Common myeloid progenitor, CD34-positive (primary cell): ENCODE measurements at regions not wholly inside any gene's neighbourhood (a gene's known extent, or its start where the extent isn't known, plus 50 kb on each side); places are given as distances from the start of the nearest gene placed in this dataset.

Source experiments
- CTCF ChIA-PET: fragments of 350-600 bp; sonication (Branson Sonifier 250); formaldehyde crosslinking; loops from one replicate; lab custom pipeline; 2021; ENCODE audit warnings: antibody characterized with exemption; lab: Charles Lee
- POLR2A ChIA-PET: fragments of 350-600 bp; sonication (Branson Sonifier 250); formaldehyde crosslinking; loops from one replicate; lab custom pipeline; 2021; ENCODE audit warnings: antibody characterized with exemption; lab: Charles Lee
- DNase-seq, 3 donors: peaks; one replicate each; pipeline versions ENCODE4 v3.0.0 to v3.0.0-alpha.2; 2013
- H3K27ac ChIP-seq, 2 experiments: 1 replicate in 1 of 2; 2 replicates in 1 of 2; pipeline ENCODE4 v1.7.0; 2013; ENCODE audit warnings: inconsistent platforms in 2 of 2, low read length in 2 of 2, mild to moderate bottlenecking in 2 of 2, low read depth in 1 of 2, moderate library complexity in 1 of 2; ENCODE audit not compliant: severe bottlenecking in 2 of 2, insufficient read depth in 1 of 2, poor library complexity in 1 of 2
- H3K27me3 ChIP-seq, 5 experiments: replicated peaks in 2 of 5; 1 replicate in 3 of 5; 2 replicates in 2 of 5; pipeline versions ENCODE4 v1.6.1 to v1.7.0; 2013; ENCODE audit warnings: low read length in 4 of 5, mild to moderate bottlenecking in 2 of 5, moderate library complexity in 2 of 5, inconsistent platforms in 1 of 5; ENCODE audit not compliant: insufficient read depth in 5 of 5, control insufficient read depth in 4 of 5
- H3K36me3 ChIP-seq, 4 experiments: 1 replicate in 2 of 4; 2 replicates in 2 of 4; pipeline versions ENCODE4 v1.6.1 to v1.7.0; 2013; ENCODE audit warnings: low read length in 3 of 4, control low read depth in 1 of 4, mild to moderate bottlenecking in 1 of 4; ENCODE audit not compliant: control insufficient read depth in 4 of 4, insufficient read depth in 4 of 4
- H3K4me1 ChIP-seq, 4 experiments: 1 replicate in 3 of 4; 2 replicates in 1 of 4; pipeline versions ENCODE4 v1.6.1 to v1.7.1; 2013; ENCODE audit warnings: low read length in 3 of 4, mild to moderate bottlenecking in 3 of 4, control low read depth in 1 of 4, inconsistent platforms in 1 of 4, moderate library complexity in 1 of 4; ENCODE audit not compliant: control insufficient read depth in 4 of 4, insufficient read depth in 4 of 4; ENCODE audit errors: control extremely low read depth in 1 of 4
- H3K4me3 ChIP-seq, 7 experiments: 1 replicate in 4 of 7; 2 replicates in 3 of 7; pipeline versions ENCODE4 v1.5.1 to v1.7.0; 2013; ENCODE audit warnings: mild to moderate bottlenecking in 7 of 7, low read length in 6 of 7, moderate library complexity in 6 of 7, inconsistent platforms in 2 of 7, low read depth in 2 of 7, control low read depth in 1 of 7; ENCODE audit not compliant: insufficient read depth in 4 of 7, control insufficient read depth in 1 of 7; ENCODE audit errors: extremely low read depth in 1 of 7
- H3K9me3 ChIP-seq, 5 experiments: 1 replicate in 4 of 5; 2 replicates in 1 of 5; pipeline versions ENCODE4 v1.6.1 to v1.7.1; 2013; ENCODE audit warnings: low read length in 4 of 5, mild to moderate bottlenecking in 2 of 5, inconsistent platforms in 1 of 5, low read depth in 1 of 5, moderate library complexity in 1 of 5; ENCODE audit not compliant: control insufficient read depth in 4 of 5, insufficient read depth in 2 of 5; ENCODE audit errors: control extremely low read depth in 1 of 5
- WGBS: methylation state at CpG from one replicate; pipeline ENCODE4 v1.1.5; 2013; ENCODE audit not compliant: insufficient coverage; 5-methylcytosine and 5-hydroxymethylcytosine counted together

DNA sequence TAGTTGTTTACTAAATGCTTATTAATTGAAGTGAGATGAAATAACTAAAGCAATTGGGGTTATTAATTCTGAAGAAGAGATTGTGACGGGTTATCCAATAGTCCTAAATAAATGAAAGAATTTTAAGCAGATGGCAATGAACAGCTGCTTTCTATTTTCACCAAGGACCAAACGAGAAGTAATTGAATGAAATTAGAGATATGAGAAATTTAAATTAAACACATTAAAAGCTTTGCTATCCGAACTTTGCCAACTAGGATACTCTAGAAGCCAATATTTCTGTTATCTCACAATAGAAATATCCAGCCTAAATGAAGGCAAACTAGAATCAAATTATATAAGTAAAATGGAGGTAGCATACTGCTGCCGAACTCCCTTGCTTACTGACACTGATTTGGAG, 103.2 kb downstream of the GPR37 start:
- Histone ChIP-seq H3K27me3 (no peaks in the 10 kb centered on the region), H3K4me3 (no peak overlapping the region), H3K9me3 (no peaks in the 10 kb centered on the region), H3K36me3 (no peaks in the 10 kb centered on the region), H3K27ac (no peak overlapping the region), H3K4me1 (no peaks in the 10 kb centered on the region)
- no peak for DNase-seq
- WGBS: 100% methylated on average over 1 of the region's 4 CpGs
- ChIA-PET POLR2A (no interaction called here), CTCF (no interaction called here)

DNA sequence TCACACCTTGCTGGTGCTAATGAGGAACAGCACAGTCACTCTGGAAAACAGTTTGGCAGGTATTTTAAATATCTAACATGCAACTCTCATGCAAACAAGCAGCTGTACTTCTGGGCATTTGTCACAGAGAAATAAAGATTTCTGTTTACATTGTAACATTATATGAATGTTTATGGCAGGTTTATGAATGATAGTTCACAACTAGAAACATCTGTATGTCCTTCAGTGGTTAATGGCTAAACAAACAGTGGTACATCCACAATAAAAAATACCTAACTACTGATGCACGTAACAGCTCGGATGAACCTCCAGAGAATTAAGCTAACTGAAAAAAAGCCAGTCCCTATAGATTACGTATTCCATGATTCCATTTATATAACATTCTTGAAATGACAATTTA, 109.6 kb downstream of the GPR37 start:
- ChIA-PET CTCF (no interaction called here), POLR2A (no interaction called here)
- Histone ChIP-seq H3K4me1 (no peaks in the 10 kb centered on the region), H3K36me3 (no peaks in the 10 kb centered on the region), H3K27me3 (no peaks in the 10 kb centered on the region), H3K27ac (no peak overlapping the region), H3K4me3 (no peak overlapping the region), H3K9me3 (no peaks in the 10 kb centered on the region)
- no peak for DNase-seq
- 86% methylated on average over 2 of the region's 3 CpGs for WGBS

DNA sequence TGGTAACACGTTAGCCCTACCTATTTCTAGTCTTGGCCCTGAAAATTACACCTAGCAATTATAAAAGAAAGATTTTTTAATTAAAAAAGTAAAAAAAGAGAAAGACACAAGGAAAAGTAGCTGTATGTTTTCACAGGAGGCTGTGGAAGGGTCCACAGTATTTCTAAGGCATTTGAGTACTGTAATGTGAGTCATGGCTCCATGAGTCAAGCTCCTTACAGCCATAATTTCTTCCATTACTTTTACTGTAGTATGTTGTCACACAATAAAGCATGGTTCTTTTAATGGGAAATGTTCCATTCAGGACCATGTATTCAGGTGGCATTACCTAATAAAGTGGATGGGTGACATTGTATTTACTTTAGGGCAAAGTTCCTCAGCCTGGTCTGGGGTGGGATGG, 113.4 kb downstream of the GPR37 start:
- Histone ChIP-seq H3K27me3 (no peaks in the 10 kb centered on the region), H3K36me3 (no peaks in the 10 kb centered on the region), H3K9me3 (peaks cover 0 to 1% (median 0%) of the 10 kb centered on the region in 5 experiments), H3K27ac (no peak overlapping the region), H3K4me1 (no peaks in the 10 kb centered on the region), H3K4me3 (no peak overlapping the region)
- POLR2A ChIA-PET: no interaction called here
- DNase-seq: no peak
- WGBS: no CpG with 5 or more reads among the region's 1 CpG
- CTCF ChIA-PET: no interaction called here

DNA sequence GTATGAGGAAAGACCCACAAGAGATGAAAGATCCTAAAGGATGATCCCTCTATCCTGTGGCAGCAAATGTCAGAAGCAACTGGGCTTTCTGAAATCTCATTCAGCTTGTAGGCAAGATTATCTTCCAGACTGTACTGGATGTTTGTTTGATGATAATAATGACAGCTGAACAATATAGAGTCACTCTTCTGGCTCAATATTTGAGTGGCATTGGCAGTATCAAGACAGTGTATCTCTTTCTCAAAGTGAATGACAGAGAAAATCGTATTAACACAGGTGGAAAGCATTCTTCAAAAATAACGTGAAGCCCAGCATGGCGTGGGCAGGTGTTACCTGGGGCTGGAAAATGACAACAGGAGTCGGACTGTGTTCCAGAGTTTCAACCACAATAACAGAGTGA, 114.5 kb downstream of the GPR37 start:
- ChIA-PET POLR2A (no interaction called here), CTCF (no interaction called here)
- 98% methylated on average over 4 of the region's 4 CpGs for WGBS
- Histone ChIP-seq H3K27ac (no peak overlapping the region), H3K36me3 (no peaks in the 10 kb centered on the region), H3K27me3 (no peaks in the 10 kb centered on the region), H3K9me3 (peaks cover 0 to 1% (median 0%) of the 10 kb centered on the region in 5 experiments), H3K4me3 (no peak overlapping the region), H3K4me1 (no peaks in the 10 kb centered on the region)
- no peak for DNase-seq

DNA sequence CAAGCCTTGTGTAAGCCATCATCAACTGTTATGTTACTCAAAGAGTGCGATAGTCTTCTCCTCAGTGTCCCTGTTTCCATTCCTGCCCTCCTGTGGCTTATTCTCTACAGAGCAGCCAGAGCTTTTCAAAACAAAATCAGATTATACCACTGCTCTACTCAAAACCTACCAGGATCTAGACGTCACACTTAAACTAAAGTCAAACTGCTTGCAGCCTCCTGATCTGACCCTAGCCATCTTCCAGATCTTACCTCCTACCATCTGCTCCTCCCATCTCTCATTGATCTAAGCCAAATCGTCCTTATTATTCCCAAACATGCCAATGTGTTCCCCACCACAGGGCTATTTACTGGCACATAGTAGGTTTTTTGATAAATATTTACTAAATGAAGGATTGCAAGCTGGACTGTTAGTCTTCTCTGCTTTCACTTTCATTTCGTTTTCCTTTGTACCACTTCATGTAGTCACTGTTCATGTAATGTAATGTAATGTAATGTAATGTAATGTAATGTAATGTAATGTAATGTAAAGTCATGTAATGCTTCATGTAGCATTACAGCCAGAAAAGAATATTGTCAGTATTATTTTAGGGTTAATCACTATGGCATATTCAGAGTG, 116.1 kb downstream of the GPR37 start:
- Histone ChIP-seq H3K27me3 (no peaks in the 10 kb centered on the region), H3K4me3 (no peak overlapping the region), H3K4me1 (no peaks in the 10 kb centered on the region), H3K36me3 (no peaks in the 10 kb centered on the region), H3K27ac (no peak overlapping the region), H3K9me3 (peaks cover 0 to 1% (median 0%) of the 10 kb centered on the region in 5 experiments)
- WGBS: 100% methylated on average over 2 of the region's 4 CpGs
- DNase-seq: no peak
- ChIA-PET CTCF (no interaction called here), POLR2A (no interaction called here)

DNA sequence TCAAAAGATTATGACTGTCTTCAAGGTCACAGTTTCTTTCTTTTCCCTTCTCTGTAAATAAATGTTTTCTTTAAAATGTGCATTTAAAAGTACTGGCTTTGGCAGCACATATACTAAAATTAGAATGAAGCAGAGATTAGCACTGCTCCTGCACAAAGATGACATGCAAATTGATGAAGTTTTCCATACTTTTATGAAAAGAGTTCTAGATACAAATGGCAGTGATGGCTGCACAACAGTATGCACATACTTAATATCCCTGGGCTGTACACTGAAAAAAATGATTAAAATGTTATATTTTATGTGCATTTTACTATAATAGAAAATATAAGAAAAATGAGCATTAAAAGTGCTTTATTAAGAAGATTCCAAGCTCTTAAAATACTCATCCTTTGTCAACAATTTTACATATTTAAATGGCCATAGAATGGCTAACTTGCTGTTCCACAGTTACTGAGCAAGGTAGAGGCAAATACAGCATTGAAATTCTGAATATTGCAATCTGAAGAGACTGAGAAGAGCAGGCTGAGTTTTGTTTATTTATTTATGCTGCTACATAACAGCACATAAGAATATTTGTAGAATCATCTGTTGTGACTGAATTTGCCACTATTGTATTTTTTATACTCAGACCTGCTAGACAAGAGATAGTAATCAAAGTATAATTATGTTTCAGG, 117.8 kb downstream of the GPR37 start:
- no peak for DNase-seq
- H3K4me1 ChIP-seq: no peaks in the 10 kb centered on the region
- peaks cover 0 to 1% (median 0%) of the 10 kb centered on the region in 5 experiments for H3K9me3 ChIP-seq
- H3K27ac ChIP-seq: no peak overlapping the region
- H3K4me3 ChIP-seq: no peak overlapping the region
- H3K27me3 ChIP-seq: no peaks in the 10 kb centered on the region
- H3K36me3 ChIP-seq: no peaks in the 10 kb centered on the region
- ChIA-PET POLR2A (no interaction called here), CTCF (no interaction called here)

DNA sequence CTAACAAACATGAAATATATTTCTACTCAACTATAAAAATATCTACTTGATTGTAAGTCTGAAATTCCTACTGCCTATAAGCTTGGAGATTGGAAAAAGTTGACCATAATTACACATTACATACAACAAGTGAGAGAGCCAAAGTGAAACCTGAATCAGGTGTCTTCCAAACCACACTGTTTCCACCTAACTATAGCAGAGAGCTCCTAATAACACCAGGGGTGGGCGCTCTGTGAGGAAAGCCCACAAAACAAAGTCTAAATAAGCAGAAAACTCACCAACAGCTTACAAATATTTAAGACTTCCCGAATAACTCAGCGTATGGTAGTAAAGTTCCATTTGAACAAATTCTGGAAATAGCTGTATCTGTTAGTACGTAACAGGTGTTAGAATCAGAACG, 119.9 kb downstream of the GPR37 start:
- POLR2A ChIA-PET: no interaction called here
- no peak for DNase-seq
- H3K36me3 ChIP-seq: no peaks in the 10 kb centered on the region
- H3K9me3 ChIP-seq: peaks cover 0 to 1% (median 0%) of the 10 kb centered on the region in 5 experiments
- no peaks in the 10 kb centered on the region for H3K4me1 ChIP-seq
- no peak overlapping the region for H3K4me3 ChIP-seq
- H3K27me3 ChIP-seq: no peaks in the 10 kb centered on the region
- CTCF ChIA-PET: no interaction called here
- 100% methylated on average over 4 of the region's 5 CpGs for WGBS
- no peak overlapping the region for H3K27ac ChIP-seq
